Muscle layer of colon (tissue), 2 donors: ENCODE measurements at regions not wholly inside any gene's neighbourhood (a gene's known extent, or its start where the extent isn't known, plus 50 kb on each side); places are given as distances from the start of the nearest gene placed in this dataset.
"Not testable (repeated sequence)": the region's sequence is repeated elsewhere in the genome, so short reads cannot be mapped to it uniquely, and the experiment has no call there.

ENCODE experiments used
- H3K27ac ChIP-seq: one replicate; pipeline ENCODE4 v1.7.0; 2013; ENCODE audit warnings: low read depth, mild to moderate bottlenecking, low read length, moderate library complexity
- H3K27me3 ChIP-seq, 2 donors: one replicate each; pipeline ENCODE4 v1.7.0; 2013; ENCODE audit warnings: low read length in 2 of 2, mild to moderate bottlenecking in 2 of 2; ENCODE audit not compliant: insufficient read depth in 2 of 2, control insufficient read depth in 1 of 2
- H3K36me3 ChIP-seq: one replicate; pipeline ENCODE4 v1.7.0; 2013; ENCODE audit warnings: mild to moderate bottlenecking, low read length; ENCODE audit not compliant: insufficient read depth
- H3K4me1 ChIP-seq: one replicate; pipeline ENCODE4 v1.7.0; 2013; ENCODE audit warnings: mild to moderate bottlenecking, low read length; ENCODE audit not compliant: insufficient read depth
- H3K4me3 ChIP-seq, 2 donors: one replicate each; pipeline ENCODE4 v1.7.0; 2013; ENCODE audit warnings: low read length in 2 of 2, low read depth in 1 of 2, mild to moderate bottlenecking in 1 of 2, moderate library complexity in 1 of 2
- H3K9ac ChIP-seq: one replicate; pipeline ENCODE4 v1.7.0; 2013; ENCODE audit warnings: low read length
- H3K9me3 ChIP-seq: one replicate; pipeline ENCODE4 v1.7.0; 2013; ENCODE audit warnings: mild to moderate bottlenecking, low read length
- donor health status: abdominal sarcoma.
- donor health status: Adenocarcinoma of cecum.

GRCh38 chr5:79888643-79889042 lies 102.4 kb downstream of the MTX3 start:
- no peak overlapping the region for H3K4me3 ChIP-seq
- H3K4me1 ChIP-seq, result no peaks in the 10 kb centered on the region
- no peak overlapping the region for H3K27ac ChIP-seq
- H3K9me3 ChIP-seq, result no peaks in the 10 kb centered on the region
- H3K27me3 ChIP-seq, result no peaks in the 10 kb centered on the region
- no peak overlapping the region for H3K9ac ChIP-seq
- no peaks in the 10 kb centered on the region for H3K36me3 ChIP-seq

- H3K4me1 ChIP-seq, result no peaks in the 10 kb centered on the region
- H3K4me3 ChIP-seq, result no peak overlapping the region
- H3K9ac ChIP-seq, result no peak overlapping the region
- H3K27ac ChIP-seq, result no peak overlapping the region
- H3K36me3 ChIP-seq, result no peaks in the 10 kb centered on the region
- no peaks in the 10 kb centered on the region for H3K27me3 ChIP-seq
- no peaks in the 10 kb centered on the region for H3K9me3 ChIP-seq
These were observed 104.0 kb downstream of the MTX3 start for GRCh38 chr5:79886925-79887655.

- H3K9ac ChIP-seq, result no peak overlapping the region
- H3K27me3 ChIP-seq, result no peaks in the 10 kb centered on the region
- no peak overlapping the region for H3K27ac ChIP-seq
- H3K36me3 ChIP-seq, result no peaks in the 10 kb centered on the region
- no peak overlapping the region for H3K4me3 ChIP-seq
- no peaks in the 10 kb centered on the region for H3K4me1 ChIP-seq
- H3K9me3 ChIP-seq, result no peaks in the 10 kb centered on the region
These were observed 104.6 kb downstream of the MTX3 start for GRCh38 chr5:79886456-79886855.

GRCh38 chr5:79879880-79880279 lies 111.2 kb downstream of the MTX3 start:
- not testable (repeated sequence) for H3K27me3 ChIP-seq, H3K36me3 ChIP-seq, H3K4me3 ChIP-seq, H3K9me3 ChIP-seq, H3K9ac ChIP-seq, H3K27ac ChIP-seq, H3K4me1 ChIP-seq

- Histone ChIP-seq H3K9me3 (no peaks in the 10 kb centered on the region), H3K4me1 (no peaks in the 10 kb centered on the region), H3K27ac (no peak overlapping the region), H3K36me3 (no peaks in the 10 kb centered on the region), H3K9ac (no peak overlapping the region), H3K27me3 (no peaks in the 10 kb centered on the region), H3K4me3 (no peak overlapping the region)
These were observed 112.2 kb downstream of the MTX3 start for GRCh38 chr5:79878721-79879336.

- Histone ChIP-seq H3K4me3 (no peak overlapping the region), H3K9ac (no peak overlapping the region), H3K27ac (no peak overlapping the region), H3K36me3 (no peaks in the 10 kb centered on the region), H3K9me3 (no peaks in the 10 kb centered on the region), H3K27me3 (no peaks in the 10 kb centered on the region), H3K4me1 (no peaks in the 10 kb centered on the region)
These were observed 112.9 kb downstream of the MTX3 start for GRCh38 chr5:79878136-79878679.

GRCh38 chr5:79876456-79876855 lies 114.6 kb downstream of the MTX3 start:
- H3K9me3 ChIP-seq, result no peaks in the 10 kb centered on the region
- H3K9ac ChIP-seq, result no peak overlapping the region
- no peak overlapping the region for H3K4me3 ChIP-seq
- no peaks in the 10 kb centered on the region for H3K27me3 ChIP-seq
- H3K27ac ChIP-seq, result no peak overlapping the region
- H3K36me3 ChIP-seq, result no peaks in the 10 kb centered on the region
- no peaks in the 10 kb centered on the region for H3K4me1 ChIP-seq

- no peaks in the 10 kb centered on the region for H3K4me1 ChIP-seq
- H3K27me3 ChIP-seq, result no peaks in the 10 kb centered on the region
- no peak overlapping the region for H3K4me3 ChIP-seq
- no peaks in the 10 kb centered on the region for H3K36me3 ChIP-seq
- H3K9ac ChIP-seq, result no peak overlapping the region
- H3K27ac ChIP-seq, result no peak overlapping the region
- no peaks in the 10 kb centered on the region for H3K9me3 ChIP-seq
These were observed 115.8 kb downstream of the MTX3 start for GRCh38 chr5:79875230-79875629.

GRCh38 chr5:79873187-79873586 lies 117.9 kb downstream of the MTX3 start:
- Histone ChIP-seq H3K27ac (no peak overlapping the region), H3K4me1 (no peaks in the 10 kb centered on the region), H3K36me3 (no peaks in the 10 kb centered on the region)

GRCh38 chr5:79872291-79872690 lies 118.8 kb downstream of the MTX3 start:
- H3K36me3 ChIP-seq, result no peaks in the 10 kb centered on the region
- H3K27me3 ChIP-seq, result no peaks in the 10 kb centered on the region
- no peak overlapping the region for H3K9ac ChIP-seq
- H3K9me3 ChIP-seq, result no peaks in the 10 kb centered on the region
- H3K4me3 ChIP-seq, result no peak overlapping the region
- H3K4me1 ChIP-seq, result no peaks in the 10 kb centered on the region
- no peak overlapping the region for H3K27ac ChIP-seq

More at GRCh38 chr5:79873187-79873586, 117.9 kb downstream of the MTX3 start:
- no peak overlapping the region for H3K9ac ChIP-seq
- H3K9me3 ChIP-seq, result no peaks in the 10 kb centered on the region
- no peaks in the 10 kb centered on the region for H3K27me3 ChIP-seq
- H3K4me3 ChIP-seq, result no peak overlapping the region

- Histone ChIP-seq H3K9me3 (no peaks in the 10 kb centered on the region), H3K27ac (no peak overlapping the region), H3K36me3 (no peaks in the 10 kb centered on the region), H3K4me1 (no peaks in the 10 kb centered on the region), H3K4me3 (no peak overlapping the region), H3K9ac (no peak overlapping the region), H3K27me3 (no peaks in the 10 kb centered on the region)
These were observed 119.5 kb downstream of the MTX3 start for GRCh38 chr5:79871364-79872120.
